ENCODE measurements at regions not wholly inside any gene's neighbourhood (a gene's known extent, or its start where the extent isn't known, plus 50 kb on each side); places are given as distances from the start of the nearest gene placed in this dataset.

DNA sequence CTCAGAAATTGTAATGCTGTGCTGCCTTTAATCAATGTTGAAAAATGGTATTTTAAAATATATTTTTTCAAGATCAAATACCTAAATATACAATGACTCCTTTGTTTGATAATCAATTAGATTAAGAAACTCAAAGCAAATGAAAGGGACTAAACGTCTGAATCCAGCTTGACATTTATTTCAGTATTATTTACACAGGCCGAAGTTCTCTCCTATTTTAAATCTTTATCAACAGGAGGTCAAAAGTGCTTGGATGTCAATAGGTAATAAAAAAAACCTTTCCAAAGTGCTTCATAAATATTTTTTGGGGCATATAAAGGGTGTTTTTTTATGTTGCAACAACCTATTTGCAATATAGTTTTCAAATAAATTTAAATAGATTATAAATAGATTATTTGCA lies 1201.7 kb upstream of the SLC39A10 start:
- no TSS peak for BruUV-seq (replicated peaks)
- H3K36me3 ChIP-seq (ENCODE audit: control insufficient read depth in 1 of 2, insufficient read depth in 2 of 2, low read length in 2 of 2) = no peaks in the 10 kb centered on the region
- ChIA-PET POLR2A (no interaction called here), CTCF (no interaction called here), RAD21 (ENCODE audit: low non-redundant PET in 1 of 2, low total read pairs in 2 of 2, uncharacterized antibody in 2 of 2, unreplicated experiment in 2 of 2) (no interaction called here)
- TF ChIP-seq CBX3 (IDR thresholded peaks at IDR 0.05; ENCODE audit: low read depth) = no peak
- TF ChIP-seq, protein P1, sequence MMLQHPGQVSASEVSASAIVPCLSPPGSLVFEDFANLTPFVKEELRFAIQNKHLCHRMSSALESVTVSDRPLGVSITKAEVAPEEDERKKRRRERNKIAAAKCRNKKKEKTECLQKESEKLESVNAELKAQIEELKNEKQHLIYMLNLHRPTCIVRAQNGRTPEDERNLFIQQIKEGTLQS (IDR thresholded peaks at IDR 0.05) = no peak
- TF ChIP-seq, protein P2, sequence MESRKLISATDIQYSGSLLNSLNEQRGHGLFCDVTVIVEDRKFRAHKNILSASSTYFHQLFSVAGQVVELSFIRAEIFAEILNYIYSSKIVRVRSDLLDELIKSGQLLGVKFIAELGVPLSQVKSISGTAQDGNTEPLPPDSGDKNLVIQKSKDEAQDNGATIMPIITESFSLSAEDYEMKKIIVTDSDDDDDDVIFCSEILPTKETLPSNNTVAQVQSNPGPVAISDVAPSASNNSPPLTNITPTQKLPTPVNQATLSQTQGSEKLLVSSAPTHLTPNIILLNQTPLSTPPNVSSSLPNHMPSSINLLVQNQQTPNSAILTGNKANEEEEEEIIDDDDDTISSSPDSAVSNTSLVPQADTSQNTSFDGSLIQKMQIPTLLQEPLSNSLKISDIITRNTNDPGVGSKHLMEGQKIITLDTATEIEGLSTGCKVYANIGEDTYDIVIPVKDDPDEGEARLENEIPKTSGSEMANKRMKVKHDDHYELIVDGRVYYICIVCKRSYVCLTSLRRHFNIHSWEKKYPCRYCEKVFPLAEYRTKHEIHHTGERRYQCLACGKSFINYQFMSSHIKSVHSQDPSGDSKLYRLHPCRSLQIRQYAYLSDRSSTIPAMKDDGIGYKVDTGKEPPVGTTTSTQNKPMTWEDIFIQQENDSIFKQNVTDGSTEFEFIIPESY (IDR thresholded peaks at IDR 0.05; ENCODE audit: extremely low read depth, insufficient replicate concordance, low read length) = no peak
- TF ChIP-seq JUND (IDR thresholded peaks at IDR 0.05) = no peak
- TF ChIP-seq SIN3A (IDR thresholded peaks at IDR 0.05; ENCODE audit: low read depth) = no peak
- TF ChIP-seq ELF1 (IDR thresholded peaks at IDR 0.05; ENCODE audit: borderline replicate concordance, low read depth) = no peak
- TF ChIP-seq FOSL1 (IDR thresholded peaks at IDR 0.05; ENCODE audit: low read depth) = no peak
- no peak for TF ChIP-seq EZH2phosphoT487 (IDR thresholded peaks at IDR 0.05; ENCODE audit: borderline replicate concordance)
- TF ChIP-seq, protein P3, sequence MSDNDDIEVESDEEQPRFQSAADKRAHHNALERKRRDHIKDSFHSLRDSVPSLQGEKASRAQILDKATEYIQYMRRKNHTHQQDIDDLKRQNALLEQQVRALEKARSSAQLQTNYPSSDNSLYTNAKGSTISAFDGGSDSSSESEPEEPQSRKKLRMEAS (IDR thresholded peaks at IDR 0.05) = no peak
- no peak for TF ChIP-seq EGR1 (IDR thresholded peaks at IDR 0.05; ENCODE audit: low read depth)
- TF ChIP-seq POLR2A (IDR thresholded peaks at IDR 0.05; ENCODE audit: borderline replicate concordance, extremely low read depth, insufficient read depth, insufficient read length) = no peak
- H3K4me1 ChIP-seq (ENCODE audit: control insufficient read depth in 1 of 2, insufficient read depth in 2 of 2, low read length in 2 of 2) = no peaks in the 10 kb centered on the region
- ATAC-seq = no peak
- H3K9me3 ChIP-seq (ENCODE audit: control insufficient read depth in 1 of 2, insufficient read depth in 1 of 2, low read depth in 1 of 2, low read length in 2 of 2) = no peaks in the 10 kb centered on the region
- no peak overlapping the region for H3K4me2 ChIP-seq (ENCODE audit: low read length)
- DNase-seq (ENCODE audit: low read depth, low spot score) = no peak
- no peak overlapping the region for H3K4me3 ChIP-seq (replicated peaks in 1 of 2; ENCODE audit: low read depth in 1 of 2, low read length in 2 of 2)
- H2AFZ ChIP-seq (ENCODE audit: low read depth, low read length, poor library complexity, severe bottlenecking) = no peak overlapping the region
- no peaks in the 10 kb centered on the region for H3K27me3 ChIP-seq (ENCODE audit: insufficient read depth, low read length)
- no peaks in the 10 kb centered on the region for H4K20me1 ChIP-seq (ENCODE audit: insufficient read depth)
- no peak overlapping the region for H3K9ac ChIP-seq (ENCODE audit: low read length)
- no peaks in the 10 kb centered on the region for H3K79me2 ChIP-seq (ENCODE audit: insufficient read depth, low read length)
- no peak overlapping the region for H3K27ac ChIP-seq (ENCODE audit: low read depth, low read length)
- H3K9me2 ChIP-seq (ENCODE audit: insufficient read depth) = no peaks in the 10 kb centered on the region
- intact Hi-C loops (cut with micrococcal nuclease) = no loop called here

Measured in HCT116 (cell line).